TTC549 (cell line): ENCODE measurements at regions not wholly inside any gene's neighbourhood (a gene's known extent, or its start where the extent isn't known, plus 50 kb on each side); places are given as distances from the start of the nearest gene placed in this dataset.

Source experiments
- FAIRE-seq: peaks from 2 replicates; lab custom pipeline; 2012; peaks lifted over from hg19 to GRCh38; lab: Jason Lieb, UNC

- no peak for FAIRE-seq
Observed at GRCh38 chr2:203789618-203790017, 78.0 kb upstream of the CTLA4 start.

GRCh38 chr2:203790134-203790852, 77.3 kb upstream of the CTLA4 start:
- no peak for FAIRE-seq

GRCh38 chr2:203796248-203797010, 71.1 kb upstream of the CTLA4 start:
- no peak for FAIRE-seq

DNA sequence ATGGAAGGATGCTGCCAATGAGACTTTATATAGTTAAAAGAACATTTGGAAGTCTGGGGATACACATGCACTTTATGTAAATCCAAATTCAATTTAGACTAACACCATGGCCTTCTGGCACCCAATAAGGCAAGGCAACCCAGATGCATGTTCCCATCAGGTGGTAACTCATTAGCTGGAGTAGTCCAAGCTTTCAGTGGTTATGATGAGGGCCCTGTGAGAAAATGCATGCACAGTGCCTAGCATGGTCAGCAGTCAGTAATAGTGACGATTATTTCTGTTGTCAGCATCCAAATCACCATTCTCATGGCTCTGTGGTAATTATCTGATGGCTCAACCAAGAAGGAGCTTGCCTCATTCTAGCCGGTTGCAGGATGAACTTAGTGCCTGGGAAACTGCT, 70.3 kb upstream of the CTLA4 start:
- FAIRE-seq: no peak

- FAIRE-seq: no peak
Observed at GRCh38 chr2:203797712-203798111, 69.9 kb upstream of the CTLA4 start.

DNA sequence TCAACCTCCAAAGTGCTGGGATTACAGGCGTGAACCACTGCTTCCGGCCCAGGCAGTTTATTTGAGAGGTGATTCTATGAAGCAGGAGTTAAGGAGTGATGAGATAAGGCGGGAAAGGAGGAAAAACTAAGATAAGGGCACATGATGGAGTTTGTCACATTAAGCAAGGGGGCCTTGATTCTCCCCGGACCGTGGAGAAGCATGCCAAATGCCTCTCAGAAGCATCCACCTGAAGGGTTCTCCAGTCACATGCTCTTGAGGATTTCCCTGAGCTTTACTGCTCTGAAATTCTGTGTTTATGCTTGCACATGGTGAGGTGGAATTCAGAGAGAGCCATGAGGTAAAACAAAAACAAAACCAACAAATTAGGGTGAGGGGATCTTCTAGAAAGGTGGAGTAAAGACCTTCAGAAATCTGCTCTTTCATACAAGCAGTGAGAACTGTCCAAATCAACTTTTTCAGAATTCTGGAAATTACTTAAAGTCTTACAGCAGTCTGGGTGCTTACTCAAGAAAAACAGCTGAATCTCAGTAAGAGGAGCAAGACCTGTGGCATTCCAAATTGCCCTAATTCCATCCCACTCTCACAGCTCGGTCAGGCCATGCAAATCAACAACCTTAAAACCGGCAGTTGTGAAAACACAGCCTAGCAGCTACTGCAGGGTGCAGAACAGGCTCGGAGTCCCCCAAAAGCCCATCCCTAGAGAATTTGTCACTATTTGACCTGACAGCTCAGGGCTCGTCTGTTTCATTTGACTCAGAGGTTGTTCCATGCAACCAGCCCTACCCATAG, 69.1 kb upstream of the CTLA4 start:
- no peak for FAIRE-seq

DNA sequence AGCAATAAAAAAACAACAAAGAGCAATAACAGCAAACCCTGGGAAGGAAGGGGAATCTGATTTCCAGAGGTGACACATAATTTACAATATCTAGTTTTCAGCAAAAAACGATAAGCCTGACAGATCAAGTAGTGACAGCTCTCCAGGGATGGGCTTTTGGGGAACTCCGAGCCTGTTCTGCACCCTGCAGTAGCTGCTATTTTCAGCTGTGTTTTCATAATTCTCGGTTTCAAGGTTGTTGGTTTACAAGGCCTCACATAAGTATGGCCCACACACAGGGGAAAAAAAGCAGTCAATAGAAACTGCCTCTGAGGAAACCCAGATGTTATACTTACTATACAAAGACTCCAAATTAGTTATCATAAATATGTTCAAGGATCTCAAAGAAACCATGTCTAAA, 67.7 kb upstream of the CTLA4 start:
- FAIRE-seq: no peak

GRCh38 chr2:203800783-203801182, 66.8 kb upstream of the CTLA4 start:
- no peak for FAIRE-seq

DNA sequence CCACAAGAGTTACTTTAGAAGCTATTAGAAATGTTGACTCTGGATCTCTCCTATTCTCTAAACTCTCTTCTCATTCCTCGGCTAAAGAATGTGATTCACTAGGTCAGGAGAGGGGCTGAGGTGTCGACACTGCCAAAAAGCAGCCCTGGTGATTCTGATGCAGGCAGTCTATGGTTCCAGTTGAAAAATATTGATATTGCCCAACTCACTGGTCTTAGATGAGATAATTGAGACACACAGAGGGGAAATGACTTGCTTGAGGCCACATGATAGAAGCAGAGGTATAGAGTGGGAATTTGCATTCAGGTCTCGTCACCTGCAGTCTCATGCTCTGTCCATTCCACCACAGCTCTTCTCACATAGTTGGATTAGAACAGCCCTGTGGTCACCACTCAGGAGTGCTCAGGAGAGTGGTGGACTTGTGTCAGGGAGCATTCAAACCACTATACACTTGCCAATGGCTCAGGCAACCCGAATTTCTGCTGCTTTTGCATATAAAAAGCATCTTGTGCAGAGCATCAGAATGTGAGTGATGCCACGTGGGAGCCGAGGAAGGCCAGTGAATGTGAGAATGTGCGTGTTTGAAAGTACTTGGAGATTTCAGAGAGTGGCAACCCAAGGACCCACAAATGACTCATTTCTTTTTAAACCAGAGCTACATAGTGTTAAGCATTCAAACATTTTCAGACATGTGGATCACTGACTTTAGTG, 65.1 kb upstream of the CTLA4 start:
- FAIRE-seq: no peak

GRCh38 chr2:203803053-203803429, 64.5 kb upstream of the CTLA4 start:
- FAIRE-seq: no peak

DNA sequence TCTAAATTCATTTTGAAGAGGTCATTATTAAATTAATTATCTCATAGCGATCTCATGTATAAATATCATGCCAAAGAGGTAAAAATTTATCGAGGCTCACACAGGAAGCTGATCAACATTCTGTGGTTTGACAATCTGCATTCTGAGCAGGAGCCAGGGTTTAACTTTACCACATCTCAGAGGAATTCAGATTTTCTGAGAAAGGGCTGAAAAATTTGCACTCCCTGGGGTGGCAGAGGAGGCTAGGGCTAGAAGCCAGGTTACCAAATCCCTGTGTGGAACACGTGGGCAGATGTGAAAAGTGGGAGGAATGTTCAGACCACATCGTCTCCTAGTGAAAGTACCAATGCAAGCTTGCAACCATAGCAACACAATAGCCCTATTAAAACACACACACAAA, 63.5 kb upstream of the CTLA4 start:
- no peak for FAIRE-seq

DNA sequence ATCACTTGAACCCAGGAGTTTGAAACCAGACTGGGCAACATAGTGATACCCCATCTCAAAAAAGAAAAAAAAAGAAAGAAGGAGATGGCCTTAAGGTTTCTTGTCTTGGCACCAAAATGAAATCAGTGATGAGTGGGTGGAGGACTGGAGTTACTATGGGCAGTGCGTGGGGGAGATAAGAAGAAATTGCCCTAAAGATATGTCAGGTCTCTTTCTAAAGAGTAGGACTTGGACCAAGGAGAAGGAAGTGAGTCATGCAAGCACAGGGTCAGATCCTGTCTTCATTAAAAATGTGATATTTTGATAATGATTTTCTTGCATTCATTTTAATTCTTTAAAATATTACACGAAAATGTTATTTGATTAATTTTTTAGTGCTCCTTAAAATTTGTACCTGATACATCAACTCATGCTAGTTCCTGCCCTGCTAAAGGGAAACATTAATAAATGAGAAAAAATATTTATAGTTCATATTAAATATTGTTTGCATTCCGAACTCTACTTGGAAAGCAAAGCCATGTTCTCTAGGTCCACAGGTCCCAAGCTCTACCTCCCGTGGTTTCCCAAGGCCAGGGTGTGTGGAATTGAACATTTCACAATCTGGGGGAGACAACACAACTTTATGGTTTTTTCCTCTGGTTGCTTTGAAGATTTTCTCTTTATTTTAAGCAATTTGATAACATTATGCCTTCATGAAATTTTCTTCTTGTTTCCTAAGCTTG, 62.6 kb upstream of the CTLA4 start:
- no peak for FAIRE-seq

- no peak for FAIRE-seq
Observed at GRCh38 chr2:203805486-203805838, 62.1 kb upstream of the CTLA4 start.

DNA sequence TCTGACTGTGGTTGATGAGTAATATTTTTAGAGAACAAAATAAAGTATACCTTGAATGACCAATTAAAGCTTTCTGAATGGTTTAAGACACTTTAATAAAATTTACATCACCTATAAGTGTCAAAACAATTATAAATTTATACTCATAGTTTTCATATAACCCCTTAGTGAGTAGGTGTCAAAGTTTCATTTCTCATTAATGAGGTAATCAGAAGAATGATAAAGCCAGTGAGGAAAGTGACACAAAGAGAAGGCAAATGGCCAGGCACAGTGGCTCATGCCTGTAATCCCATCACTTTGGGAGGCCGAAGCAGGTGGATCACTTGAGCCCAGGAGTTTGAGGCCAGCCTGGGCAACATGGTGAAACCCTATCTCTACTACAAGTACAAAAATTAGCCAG, 60.8 kb upstream of the CTLA4 start:
- FAIRE-seq: no peak

GRCh38 chr2:203808046-203808750, 59.4 kb upstream of the CTLA4 start:
- no peak for FAIRE-seq

GRCh38 chr2:203809084-203809521, 58.5 kb upstream of the CTLA4 start:
- FAIRE-seq: no peak

DNA sequence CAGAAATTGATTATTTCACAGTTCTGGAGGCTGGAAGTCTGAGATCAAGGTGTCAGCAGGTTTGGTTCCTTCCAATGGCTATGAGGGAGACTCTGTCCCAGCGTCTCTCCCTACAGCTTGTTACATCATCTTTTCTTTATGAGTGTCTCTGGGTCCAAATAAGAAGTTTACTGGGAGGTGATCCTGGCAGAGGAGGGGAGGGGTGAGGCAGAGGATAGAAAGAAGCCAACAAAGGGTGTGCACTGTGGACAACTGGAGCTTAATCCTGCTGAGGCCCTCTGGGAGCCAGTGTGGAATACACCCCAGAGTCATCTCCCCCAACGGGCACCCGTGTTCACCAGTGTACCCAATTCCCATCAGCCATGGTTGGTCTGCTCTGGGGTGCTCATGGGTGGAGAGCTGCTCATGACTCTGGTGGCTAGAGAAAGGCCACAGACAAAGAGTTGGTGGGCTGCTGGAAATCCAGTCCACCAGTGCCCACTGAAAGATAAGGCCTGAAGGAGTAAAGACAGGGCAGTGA, 57.5 kb upstream of the CTLA4 start:
- FAIRE-seq: no peak

DNA sequence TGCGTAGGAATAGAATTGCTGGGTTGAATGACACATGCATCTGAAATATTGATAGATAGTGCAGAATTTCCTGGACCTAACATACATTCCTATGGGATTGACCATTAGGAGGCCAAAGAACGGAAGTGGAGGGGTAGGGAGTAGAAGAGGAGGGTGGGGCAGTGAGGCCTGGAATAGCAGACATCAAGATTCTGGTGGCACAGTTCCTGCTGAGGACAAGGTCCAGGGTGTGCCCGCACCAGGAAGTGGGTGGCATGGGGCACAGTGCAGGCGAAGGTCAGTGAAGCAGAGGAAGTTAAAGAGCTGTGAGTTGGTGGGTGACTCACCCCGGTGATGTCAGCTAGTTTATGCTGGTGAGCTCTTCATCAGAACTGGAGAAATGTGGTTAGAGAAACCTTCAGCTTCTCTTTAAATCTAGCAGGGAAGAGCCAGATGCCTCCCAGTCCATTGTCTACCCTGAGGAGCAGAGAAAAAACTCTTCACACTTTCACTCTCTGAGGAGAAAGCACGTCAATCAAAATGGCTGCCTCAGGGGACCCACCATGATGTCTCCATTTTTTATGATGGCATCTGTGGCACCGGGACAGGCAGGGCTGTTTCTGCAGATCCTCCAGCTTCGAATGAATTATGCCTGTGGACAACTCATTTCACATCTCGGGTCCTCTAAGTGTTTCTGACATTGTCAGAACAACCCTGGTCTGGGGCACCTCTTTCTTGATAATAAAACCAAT, 55.9 kb upstream of the CTLA4 start:
- no peak for FAIRE-seq

GRCh38 chr2:203812294-203813221, 55.0 kb upstream of the CTLA4 start:
- no peak for FAIRE-seq
